Keratinocyte (primary cell): ENCODE measurements at regions not wholly inside any gene's neighbourhood (a gene's known extent, or its start where the extent isn't known, plus 50 kb on each side); places are given as distances from the start of the nearest gene placed in this dataset.

ENCODE experiments used
- CTCF ChIP-seq, 3 experiments: IDR thresholded peaks in 1 of 3; conservative IDR thresholded peaks in 1 of 3; optimal IDR thresholded peaks in 1 of 3; 2 replicates in 2 of 3; 3 replicates in 1 of 3; pipeline versions ENCODE3 to v1.5.1; 2011; ENCODE audit warnings: low read length in 3 of 3, mild to moderate bottlenecking in 3 of 3, moderate library complexity in 2 of 3, control low read depth in 1 of 3, inconsistent platforms in 1 of 3; ENCODE audit not compliant: insufficient read depth in 2 of 3; ENCODE audit errors: extremely low read depth in 1 of 3
- EZH2 ChIP-seq: IDR thresholded peaks from one replicate; pipeline ENCODE4 v1.6.1; 2012; ENCODE audit warnings: inconsistent platforms, mild to moderate bottlenecking, low read length, moderate library complexity

- TF ChIP-seq CTCF (optimal IDR thresholded peaks at IDR 0.05 in 1 of 3, IDR thresholded peaks at IDR 0.05 in 1 of 3, conservative IDR thresholded peaks at IDR 0.05 in 1 of 3; ENCODE audit: extremely low read depth in 1 of 3, insufficient read depth in 2 of 3, low read length in 3 of 3) = no peak
- TF ChIP-seq EZH2 = no peak
Measured at GRCh38 chr4:114444211-114444610, 154.4 kb upstream of the UGT8 start.
